SH-SY5Y (cell line): ENCODE measurements at regions not wholly inside any gene's neighbourhood (a gene's known extent, or its start where the extent isn't known, plus 50 kb on each side); places are given as distances from the start of the nearest gene placed in this dataset.

ENCODE experiments used
- GATA2 ChIP-seq: IDR thresholded peaks from 2 replicates; pipeline ENCODE4 v1.6.1; 2011; ENCODE audit warnings: mild to moderate bottlenecking, low read depth, low read length
- GATA3 ChIP-seq: IDR thresholded peaks from 2 replicates; pipeline ENCODE4 v1.6.1; 2011; ENCODE audit warnings: low read depth, mild to moderate bottlenecking, low read length, moderate library complexity

DNA sequence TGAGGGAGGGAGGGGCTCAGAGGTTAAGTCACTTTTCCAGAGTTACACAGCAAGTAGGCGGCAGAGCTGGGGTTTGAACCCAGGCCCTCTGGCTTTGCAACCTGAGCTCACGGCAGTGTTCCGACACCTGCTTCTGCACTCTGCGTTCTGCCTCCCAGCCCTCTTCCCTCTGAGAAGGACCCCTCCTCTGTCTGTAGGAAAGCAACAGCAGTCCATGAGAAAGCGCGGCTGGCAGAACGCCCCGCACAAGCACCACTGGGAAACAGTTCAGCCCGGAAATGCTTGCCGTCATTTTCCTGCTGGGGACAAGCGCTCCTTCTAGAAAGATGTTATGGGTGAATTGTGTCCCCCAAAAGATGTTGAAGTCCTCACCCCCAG lies 241.1 kb downstream of the NPHP4 start:
- TF ChIP-seq GATA2 (no peak), GATA3 (no peak)
